D721Med (cell line): ENCODE measurements at regions not wholly inside any gene's neighbourhood (a gene's known extent, or its start where the extent isn't known, plus 50 kb on each side); places are given as distances from the start of the nearest gene placed in this dataset.
A peak's percentile ranks its signal among the peaks of the same experiment; 100 is the strongest.
"Not testable (repeated sequence)": the region's sequence is repeated elsewhere in the genome, so short reads cannot be mapped to it uniquely, and the experiment has no call there.

Source experiments
- DNase-seq: peaks from one replicate; pipeline ENCODE4 v3.0.0; 2011; ENCODE audit warnings: low spot score; ENCODE audit not compliant: insufficient read length
- FAIRE-seq: peaks from 2 replicates; lab custom pipeline; 2011; peaks lifted over from hg19 to GRCh38; lab: Jason Lieb, UNC
- TF ChIP-seq, protein P1 (sequence below): IDR thresholded peaks from 2 replicates; pipeline ENCODE4 v1.5.1; 2012; ENCODE audit warnings: mild to moderate bottlenecking, control low read depth; ENCODE audit not compliant: insufficient read depth; ENCODE audit errors: missing control alignments

DNA sequence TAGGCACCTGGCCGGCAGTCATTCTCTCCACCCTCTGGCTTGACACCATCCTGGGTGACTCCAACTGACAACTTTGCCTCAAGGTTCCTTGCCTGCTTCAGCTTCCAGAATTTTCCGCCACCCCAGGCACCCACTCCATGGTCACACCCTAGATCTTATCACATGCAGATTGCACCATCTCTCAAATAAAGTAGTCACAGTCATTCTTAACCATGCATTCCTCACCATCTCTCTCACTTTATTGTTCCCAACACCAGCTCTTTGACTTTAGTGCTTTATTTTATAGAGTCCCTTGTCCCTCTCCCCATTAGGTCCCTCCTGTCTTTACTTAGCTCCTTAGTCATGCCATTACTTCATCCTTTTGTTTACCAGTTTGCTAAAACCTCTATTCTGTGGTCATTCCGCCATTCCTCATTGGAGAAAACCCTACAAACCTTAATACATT, 351.7 kb downstream of the SPRY2 start:
- no peak for FAIRE-seq
- TF ChIP-seq, protein P1, sequence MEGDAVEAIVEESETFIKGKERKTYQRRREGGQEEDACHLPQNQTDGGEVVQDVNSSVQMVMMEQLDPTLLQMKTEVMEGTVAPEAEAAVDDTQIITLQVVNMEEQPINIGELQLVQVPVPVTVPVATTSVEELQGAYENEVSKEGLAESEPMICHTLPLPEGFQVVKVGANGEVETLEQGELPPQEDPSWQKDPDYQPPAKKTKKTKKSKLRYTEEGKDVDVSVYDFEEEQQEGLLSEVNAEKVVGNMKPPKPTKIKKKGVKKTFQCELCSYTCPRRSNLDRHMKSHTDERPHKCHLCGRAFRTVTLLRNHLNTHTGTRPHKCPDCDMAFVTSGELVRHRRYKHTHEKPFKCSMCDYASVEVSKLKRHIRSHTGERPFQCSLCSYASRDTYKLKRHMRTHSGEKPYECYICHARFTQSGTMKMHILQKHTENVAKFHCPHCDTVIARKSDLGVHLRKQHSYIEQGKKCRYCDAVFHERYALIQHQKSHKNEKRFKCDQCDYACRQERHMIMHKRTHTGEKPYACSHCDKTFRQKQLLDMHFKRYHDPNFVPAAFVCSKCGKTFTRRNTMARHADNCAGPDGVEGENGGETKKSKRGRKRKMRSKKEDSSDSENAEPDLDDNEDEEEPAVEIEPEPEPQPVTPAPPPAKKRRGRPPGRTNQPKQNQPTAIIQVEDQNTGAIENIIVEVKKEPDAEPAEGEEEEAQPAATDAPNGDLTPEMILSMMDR: no peak
- no peak for DNase-seq

DNA sequence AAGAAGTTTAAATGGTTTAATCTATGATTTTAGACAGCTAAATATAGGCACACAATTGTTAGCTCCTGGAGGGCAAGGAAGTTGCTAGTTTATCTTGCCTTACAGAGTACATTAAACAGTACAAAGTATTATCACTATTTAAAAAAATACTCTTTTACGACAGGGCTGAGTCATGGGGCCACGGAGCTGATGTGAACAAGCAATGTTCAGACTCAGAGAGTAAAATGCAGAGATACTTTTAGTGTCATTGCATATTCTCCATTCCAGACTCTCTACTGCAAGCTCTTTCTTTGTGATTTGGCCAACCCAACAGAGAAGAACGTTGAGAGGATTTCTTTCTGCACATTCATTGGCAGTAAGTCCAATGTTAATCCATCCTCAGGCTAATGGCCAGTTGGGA, 352.4 kb downstream of the SPRY2 start:
- DNase-seq (no peak), FAIRE-seq (no peak)
- TF ChIP-seq, protein P1: no peak

DNA sequence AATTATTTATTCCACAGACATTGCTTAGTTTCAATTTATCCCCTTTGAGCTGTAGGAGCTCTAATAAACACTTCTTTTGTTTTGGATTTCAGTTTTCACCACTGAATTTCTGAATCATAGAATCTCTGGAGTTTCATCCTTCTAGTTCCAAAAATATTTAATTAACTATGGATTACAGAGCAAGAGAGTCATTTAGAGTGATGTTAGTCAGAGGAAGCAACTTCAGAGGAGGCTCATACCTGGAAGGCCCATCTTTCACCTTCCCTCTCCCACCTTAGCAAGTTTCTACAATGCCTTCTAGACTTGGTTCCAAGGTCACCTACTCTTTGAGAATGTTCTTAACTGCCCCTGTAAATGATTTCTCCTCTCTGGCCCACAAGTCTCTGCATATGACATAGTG, 353.2 kb downstream of the SPRY2 start:
- FAIRE-seq (no peak), DNase-seq (no peak)
- TF ChIP-seq, protein P1: no peak

DNA sequence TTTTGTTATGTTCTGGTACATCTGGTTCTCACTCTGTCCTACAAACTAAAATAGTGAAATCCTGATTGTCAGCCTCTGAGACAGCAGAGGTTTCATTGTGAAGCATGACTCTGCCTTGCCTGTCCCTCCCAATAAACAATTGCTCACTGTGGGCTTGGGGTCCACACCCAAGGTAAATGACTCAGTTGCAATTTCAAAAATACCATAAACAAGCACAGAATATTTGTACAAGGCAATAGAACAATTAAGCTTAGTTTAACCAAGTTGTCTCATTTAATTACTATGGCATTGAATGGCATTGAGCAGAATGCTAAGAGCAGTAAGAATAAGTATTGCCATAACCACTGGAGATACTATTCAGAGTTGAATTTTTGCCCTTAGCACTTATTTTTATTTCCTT, 353.6 kb downstream of the SPRY2 start:
- TF ChIP-seq, protein P1: no peak
- FAIRE-seq: no peak
- DNase-seq: no peak

DNA sequence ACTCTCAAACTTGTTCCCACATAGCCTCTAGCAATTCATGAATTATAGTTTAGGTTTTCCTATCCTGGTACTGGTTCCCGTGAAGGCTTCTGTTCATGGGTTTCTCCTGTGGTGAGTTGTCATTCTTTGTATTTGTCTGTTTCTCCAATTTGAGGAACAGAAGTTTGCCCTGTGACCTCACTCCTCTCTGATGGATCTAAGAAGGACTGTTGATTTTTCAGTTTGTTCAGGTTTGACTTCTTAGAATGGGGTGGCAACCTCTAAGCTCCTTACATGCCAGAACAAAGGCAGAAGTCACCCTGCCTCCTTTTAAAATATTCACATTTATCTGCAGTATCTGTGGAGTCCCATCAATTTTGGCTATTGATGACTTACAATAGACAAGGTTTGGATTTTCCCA, 354.0 kb downstream of the SPRY2 start:
- DNase-seq (no peak), FAIRE-seq (no peak)

DNA sequence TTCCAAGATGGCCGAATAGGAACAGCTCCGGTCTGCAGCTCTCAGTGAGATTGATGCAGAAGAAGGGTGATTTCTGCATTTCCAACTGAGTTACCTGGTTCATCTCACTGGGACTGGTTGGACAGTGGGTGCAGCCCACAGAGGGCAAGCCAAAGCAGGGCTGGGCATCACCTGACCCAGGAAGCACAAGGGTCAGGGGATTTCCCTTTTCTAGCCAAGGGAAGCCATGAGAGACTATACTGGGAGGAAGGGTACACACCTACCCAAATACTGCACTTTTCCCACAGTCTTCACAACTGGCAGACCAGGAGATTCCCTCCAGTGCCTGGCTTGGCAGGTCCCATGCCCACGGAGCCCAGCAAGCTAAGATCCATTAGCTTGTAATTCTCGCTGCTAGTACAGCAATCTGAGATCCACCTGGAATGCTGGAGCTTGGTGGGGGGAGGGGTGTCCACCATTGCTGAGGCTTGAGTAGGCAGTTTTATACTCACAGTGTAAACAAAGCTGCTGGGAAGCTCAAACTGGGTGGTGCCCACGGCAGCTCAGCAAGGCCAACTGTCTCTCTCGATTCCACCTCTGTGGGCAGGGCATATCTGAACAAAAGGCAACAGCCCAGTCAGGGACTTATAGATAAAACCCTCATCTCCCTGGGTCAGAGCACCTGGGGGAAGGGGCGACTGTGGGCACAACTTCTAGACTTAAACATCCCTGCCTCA, 365.8 kb downstream of the SPRY2 start:
- DNase-seq, FAIRE-seq: not testable (repeated sequence)

More for the DNA sequence above, 354.0 kb downstream of the SPRY2 start:
- TF ChIP-seq, protein P1: no peak

DNA sequence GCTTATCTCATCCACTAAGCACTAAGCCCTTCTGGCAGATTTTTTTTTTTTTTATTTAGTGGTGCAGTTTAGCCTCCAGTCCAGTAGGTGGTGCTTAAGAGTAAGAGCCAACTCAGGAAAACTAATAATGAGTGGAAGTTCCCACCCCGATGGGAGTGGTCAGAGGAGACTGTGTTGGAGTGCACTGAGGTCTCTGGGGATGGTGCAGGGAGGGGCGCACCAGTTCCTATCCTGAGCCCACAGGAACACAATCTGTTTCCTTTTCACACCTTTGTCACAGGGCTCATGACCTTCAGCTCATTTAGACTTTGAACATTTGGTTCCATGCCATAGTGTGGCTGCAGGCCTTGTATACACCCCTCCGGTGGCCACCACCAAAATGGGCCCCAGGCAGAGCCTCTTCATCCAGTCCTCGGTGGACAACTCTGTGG, 367.4 kb downstream of the SPRY2 start:
- DNase-seq: no peak
- TF ChIP-seq, protein P1: peak; percentile 14
- no peak for FAIRE-seq
